ENCODE measurements at regions not wholly inside any gene's neighbourhood (a gene's known extent, or its start where the extent isn't known, plus 50 kb on each side); places are given as distances from the start of the nearest gene placed in this dataset.

- H3K36me3 ChIP-seq (ENCODE audit: control insufficient read depth, insufficient read depth, low read length) = no peaks in the 10 kb centered on the region
- H3K4me3 ChIP-seq (replicated peaks in 1 of 4; ENCODE audit: control extremely low read depth in 1 of 4, insufficient read depth in 1 of 4, low read depth in 3 of 4, low read length in 4 of 4) = no peak overlapping the region
- H2AFZ ChIP-seq (ENCODE audit: low read length) = no peak overlapping the region
- H3K27ac ChIP-seq (ENCODE audit: insufficient read depth, low read length) = no peak overlapping the region
- H3K4me2 ChIP-seq (ENCODE audit: extremely low read depth, insufficient read depth, low read length) = no peak overlapping the region
- no peaks in the 10 kb centered on the region for H3K79me2 ChIP-seq (ENCODE audit: control insufficient read depth, insufficient read depth, low read length)
- H3K4me1 ChIP-seq (ENCODE audit: control insufficient read depth, extremely low read depth, insufficient read depth, low read length) = no peaks in the 10 kb centered on the region
- no peaks in the 10 kb centered on the region for H4K20me1 ChIP-seq (ENCODE audit: control insufficient read depth, extremely low read depth, insufficient read depth, low read length)
- H3K9me3 ChIP-seq (ENCODE audit: control insufficient read depth, insufficient read depth, low read depth, low read length) = no peaks in the 10 kb centered on the region
- TF ChIP-seq, protein P1, sequence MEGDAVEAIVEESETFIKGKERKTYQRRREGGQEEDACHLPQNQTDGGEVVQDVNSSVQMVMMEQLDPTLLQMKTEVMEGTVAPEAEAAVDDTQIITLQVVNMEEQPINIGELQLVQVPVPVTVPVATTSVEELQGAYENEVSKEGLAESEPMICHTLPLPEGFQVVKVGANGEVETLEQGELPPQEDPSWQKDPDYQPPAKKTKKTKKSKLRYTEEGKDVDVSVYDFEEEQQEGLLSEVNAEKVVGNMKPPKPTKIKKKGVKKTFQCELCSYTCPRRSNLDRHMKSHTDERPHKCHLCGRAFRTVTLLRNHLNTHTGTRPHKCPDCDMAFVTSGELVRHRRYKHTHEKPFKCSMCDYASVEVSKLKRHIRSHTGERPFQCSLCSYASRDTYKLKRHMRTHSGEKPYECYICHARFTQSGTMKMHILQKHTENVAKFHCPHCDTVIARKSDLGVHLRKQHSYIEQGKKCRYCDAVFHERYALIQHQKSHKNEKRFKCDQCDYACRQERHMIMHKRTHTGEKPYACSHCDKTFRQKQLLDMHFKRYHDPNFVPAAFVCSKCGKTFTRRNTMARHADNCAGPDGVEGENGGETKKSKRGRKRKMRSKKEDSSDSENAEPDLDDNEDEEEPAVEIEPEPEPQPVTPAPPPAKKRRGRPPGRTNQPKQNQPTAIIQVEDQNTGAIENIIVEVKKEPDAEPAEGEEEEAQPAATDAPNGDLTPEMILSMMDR (conservative IDR thresholded peaks at IDR 0.05 in 1 of 2, IDR thresholded peaks at IDR 0.05 in 1 of 2; ENCODE audit: low read depth in 1 of 2, low read length in 2 of 2) = peak in 1 of 2 donors; percentile 3
- no peak for TF ChIP-seq EZH2 (IDR thresholded peaks at IDR 0.05; ENCODE audit: low read length, missing control alignments)
- DNase-seq (ENCODE audit: low read depth in 2 of 2) = no peak
- H3K9ac ChIP-seq (ENCODE audit: insufficient read depth, low read length) = no peak overlapping the region
- peaks cover 2% of the 10 kb centered on the region for H3K27me3 ChIP-seq (ENCODE audit: control insufficient read depth, insufficient read depth, low read length)
These were observed 296.8 kb upstream of the ZMIZ1 start for GRCh38 chr10:78771808-78772455.

DNA sequence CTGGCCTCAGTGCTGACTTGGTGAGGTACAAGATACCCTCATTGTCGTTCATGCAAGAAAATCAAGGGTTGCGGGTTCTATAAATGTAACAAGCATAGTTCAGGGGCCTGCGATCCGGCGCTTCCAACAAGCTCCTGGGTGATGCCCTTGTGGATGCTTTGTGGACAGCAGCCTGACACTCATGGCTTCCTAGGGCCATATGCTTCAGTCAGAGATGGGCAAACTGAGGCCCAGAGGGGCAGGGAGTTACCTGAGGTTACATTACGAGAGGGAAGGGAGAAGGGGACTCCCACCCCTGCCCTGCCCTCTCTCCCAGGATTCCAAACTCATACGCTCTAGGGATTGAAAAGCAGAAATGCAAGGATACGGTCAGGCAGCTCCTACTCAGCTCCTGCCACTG, 296.3 kb upstream of the ZMIZ1 start:
- H3K4me1 ChIP-seq (ENCODE audit: control insufficient read depth, extremely low read depth, insufficient read depth, low read length) = peaks cover 4% of the 10 kb centered on the region
- no peak overlapping the region for H2AFZ ChIP-seq (ENCODE audit: low read length)
- no peak for DNase-seq (ENCODE audit: low read depth in 2 of 2)
- no peak overlapping the region for H3K27ac ChIP-seq (ENCODE audit: insufficient read depth, low read length)
- TF ChIP-seq EZH2 (IDR thresholded peaks at IDR 0.05; ENCODE audit: low read length, missing control alignments) = no peak
- TF ChIP-seq, protein P1 (conservative IDR thresholded peaks at IDR 0.05 in 1 of 2, IDR thresholded peaks at IDR 0.05 in 1 of 2; ENCODE audit: low read depth in 1 of 2, low read length in 2 of 2) = no peak
- H3K79me2 ChIP-seq (ENCODE audit: control insufficient read depth, insufficient read depth, low read length) = no peaks in the 10 kb centered on the region
- H3K9ac ChIP-seq (ENCODE audit: insufficient read depth, low read length) = no peak overlapping the region
- H3K9me3 ChIP-seq (ENCODE audit: control insufficient read depth, insufficient read depth, low read depth, low read length) = no peaks in the 10 kb centered on the region
- no peak overlapping the region for H3K4me3 ChIP-seq (replicated peaks in 1 of 4; ENCODE audit: control extremely low read depth in 1 of 4, insufficient read depth in 1 of 4, low read depth in 3 of 4, low read length in 4 of 4)
- peaks cover 2% of the 10 kb centered on the region for H3K27me3 ChIP-seq (ENCODE audit: control insufficient read depth, insufficient read depth, low read length)
- H3K4me2 ChIP-seq (ENCODE audit: extremely low read depth, insufficient read depth, low read length) = no peak overlapping the region
- H3K36me3 ChIP-seq (ENCODE audit: control insufficient read depth, insufficient read depth, low read length) = no peaks in the 10 kb centered on the region
- no peaks in the 10 kb centered on the region for H4K20me1 ChIP-seq (ENCODE audit: control insufficient read depth, extremely low read depth, insufficient read depth, low read length)

- Histone ChIP-seq H3K79me2 (ENCODE audit: control insufficient read depth, insufficient read depth, low read length) (no peaks in the 10 kb centered on the region), H3K4me1 (ENCODE audit: control insufficient read depth, extremely low read depth, insufficient read depth, low read length) (peaks cover 4% of the 10 kb centered on the region), H3K36me3 (ENCODE audit: control insufficient read depth, insufficient read depth, low read length) (no peaks in the 10 kb centered on the region), H3K9ac (ENCODE audit: insufficient read depth, low read length) (no peak overlapping the region), H3K27ac (ENCODE audit: insufficient read depth, low read length) (no peak overlapping the region), H3K27me3 (ENCODE audit: control insufficient read depth, insufficient read depth, low read length) (no peaks in the 10 kb centered on the region), H3K9me3 (ENCODE audit: control insufficient read depth, insufficient read depth, low read depth, low read length) (no peaks in the 10 kb centered on the region), H3K4me3 (replicated peaks in 1 of 4; ENCODE audit: control extremely low read depth in 1 of 4, insufficient read depth in 1 of 4, low read depth in 3 of 4, low read length in 4 of 4) (no peak overlapping the region), H4K20me1 (ENCODE audit: control insufficient read depth, extremely low read depth, insufficient read depth, low read length) (no peaks in the 10 kb centered on the region), H3K4me2 (ENCODE audit: extremely low read depth, insufficient read depth, low read length) (no peak overlapping the region), H2AFZ (ENCODE audit: low read length) (no peak overlapping the region)
- TF ChIP-seq, protein P1 (conservative IDR thresholded peaks at IDR 0.05 in 1 of 2, IDR thresholded peaks at IDR 0.05 in 1 of 2; ENCODE audit: low read depth in 1 of 2, low read length in 2 of 2) = no peak
- no peak for TF ChIP-seq EZH2 (IDR thresholded peaks at IDR 0.05; ENCODE audit: low read length, missing control alignments)
- no peak for DNase-seq (ENCODE audit: low read depth in 2 of 2)
These were observed 295.7 kb upstream of the ZMIZ1 start for GRCh38 chr10:78772986-78773530.
